CD14-positive monocyte (primary cell): ENCODE measurements at regions not wholly inside any gene's neighbourhood (a gene's known extent, or its start where the extent isn't known, plus 50 kb on each side); places are given as distances from the start of the nearest gene placed in this dataset.

Experiments
- DNase-seq, 3 donors: peaks; one replicate each; pipeline ENCODE4 v3.0.0-alpha.2; 2011 to 2022
- H2AFZ ChIP-seq: 2 replicates; pipeline ENCODE4 v1.6.0; 2012; ENCODE audit warnings: mild to moderate bottlenecking, low read depth, low read length, inconsistent platforms; ENCODE audit not compliant: insufficient read depth, poor library complexity, severe bottlenecking
- H3K27ac ChIP-seq, 2 donors: 1 replicate in 1 of 2; 2 replicates in 1 of 2; pipeline ENCODE4 v1.5.1; 2012 to 2013; ENCODE audit warnings: low read length in 2 of 2, control low read depth in 1 of 2, inconsistent platforms in 1 of 2, low read depth in 1 of 2, mild to moderate bottlenecking in 1 of 2
- H3K27me3 ChIP-seq, 2 donors: one replicate each; pipeline versions ENCODE4 v1.6.0 to v1.6.1; 2011 to 2013; ENCODE audit warnings: low read length in 2 of 2; ENCODE audit not compliant: control insufficient read depth in 2 of 2, insufficient read depth in 2 of 2
- H3K36me3 ChIP-seq, 2 donors: replicated peaks in 1 of 2; 1 replicate in 1 of 2; 2 replicates in 1 of 2; pipeline versions ENCODE4 v1.5.1 to v1.6.1; 2012 to 2013; ENCODE audit warnings: low read length in 2 of 2, control low read depth in 1 of 2, inconsistent platforms in 1 of 2, mild to moderate bottlenecking in 1 of 2; ENCODE audit not compliant: insufficient read depth in 2 of 2, control insufficient read depth in 1 of 2
- H3K4me1 ChIP-seq, 2 donors: 1 replicate in 1 of 2; 2 replicates in 1 of 2; pipeline versions ENCODE4 v1.5.1 to v1.6.1; 2012 to 2013; ENCODE audit warnings: low read length in 2 of 2, control low read depth in 1 of 2, inconsistent platforms in 1 of 2, mild to moderate bottlenecking in 1 of 2, moderate library complexity in 1 of 2; ENCODE audit not compliant: insufficient read depth in 2 of 2, control insufficient read depth in 1 of 2
- H3K4me2 ChIP-seq: replicated peaks from 2 replicates; pipeline ENCODE3; 2012; ENCODE audit warnings: low read length, moderate library complexity, mild to moderate bottlenecking; ENCODE audit not compliant: poor library complexity, severe bottlenecking; ENCODE audit errors: extremely low read depth
- H3K4me3 ChIP-seq, 3 experiments: fragments of 200-600 bp in 1 of 3; sonication (generic) in 1 of 3; replicated peaks in 1 of 3; 1 replicate in 2 of 3; 2 replicates in 1 of 3; pipeline ENCODE4 v1.5.1; 2011 to 2013; ENCODE audit warnings: low read length in 3 of 3, mild to moderate bottlenecking in 3 of 3, control low read depth in 2 of 3, low read depth in 2 of 3, inconsistent platforms in 1 of 3, moderate library complexity in 1 of 3
- H3K79me2 ChIP-seq: 2 replicates; pipeline ENCODE4 v1.6.0; 2012; ENCODE audit warnings: mild to moderate bottlenecking, control low read depth, inconsistent platforms, low read length, moderate library complexity; ENCODE audit not compliant: insufficient read depth
- H3K9ac ChIP-seq: 2 replicates; pipeline ENCODE4 v1.6.0; 2017; ENCODE audit warnings: low read length, mild to moderate bottlenecking; ENCODE audit not compliant: insufficient read depth, poor library complexity, severe bottlenecking
- H3K9me3 ChIP-seq, 2 donors: replicated peaks in 1 of 2; 1 replicate in 1 of 2; 2 replicates in 1 of 2; pipeline versions ENCODE4 v1.5.1 to v1.6.1; 2012 to 2013; ENCODE audit warnings: low read length in 2 of 2, control low read depth in 1 of 2; ENCODE audit not compliant: control insufficient read depth in 1 of 2, insufficient read depth in 1 of 2
- H4K20me1 ChIP-seq: 2 replicates; pipeline ENCODE4 v1.6.0; 2012; ENCODE audit warnings: mild to moderate bottlenecking, low read length, control low read depth, moderate library complexity; ENCODE audit not compliant: insufficient read depth
- H3K27ac Mint-ChIP-seq, 7 donors: one replicate each; pipeline ENCODE4 v1.8.0; 2020; ENCODE audit warnings: mild to moderate bottlenecking in 7 of 7, mixed read lengths in 7 of 7, moderate library complexity in 6 of 7, inconsistent platforms in 2 of 7
- H3K27me3 Mint-ChIP-seq, 3 donors: one replicate each; pipeline ENCODE4 v1.8.0; 2021 to 2022; ENCODE audit warnings: low read depth in 3 of 3, mild to moderate bottlenecking in 3 of 3, mixed read lengths in 3 of 3, moderate library complexity in 3 of 3, inconsistent platforms in 1 of 3
- H3K36me3 Mint-ChIP-seq, 2 donors: one replicate each; pipeline ENCODE4 v1.8.0; 2020; ENCODE audit warnings: mixed read lengths in 2 of 2, inconsistent platforms in 1 of 2, mild to moderate bottlenecking in 1 of 2
- H3K4me1 Mint-ChIP-seq: one replicate; pipeline ENCODE4 v1.8.0; 2020; ENCODE audit warnings: mild to moderate bottlenecking, mixed read lengths
- H3K4me3 Mint-ChIP-seq, 2 donors: one replicate each; pipeline ENCODE4 v1.8.0; 2020; ENCODE audit warnings: mild to moderate bottlenecking in 2 of 2, mixed read lengths in 2 of 2, moderate library complexity in 1 of 2
- H3K9me3 Mint-ChIP-seq, 7 donors: one replicate each; pipeline ENCODE4 v1.8.0; 2020 to 2022; ENCODE audit warnings: mixed read lengths in 7 of 7, mild to moderate bottlenecking in 6 of 7, moderate library complexity in 6 of 7, inconsistent platforms in 2 of 7
- CTCF ChIP-seq: fragments of 200-600 bp; IDR thresholded peaks from one replicate; pipeline ENCODE4 v1.8.0; 2022; ENCODE audit warnings: antibody characterized with exemption, mild to moderate bottlenecking
- WGBS: methylation state at CpG from one replicate; pipeline ENCODE4 v1.1.5; 2013; ENCODE audit warnings: missing lambda C conversion rate; ENCODE audit not compliant: insufficient coverage; 5-methylcytosine and 5-hydroxymethylcytosine counted together
- intact Hi-C, 2 donors: fragments of 100-400 bp; cut with micrococcal nuclease; formaldehyde crosslinking; loops; one replicate each; pipeline versions ENCODE4 v1.15.0 to v1.15.1; 2023

GRCh38 chr14:30387871-30388270 is 171.1 kb upstream of the G2E3 start:
- Histone ChIP-seq H3K9me3 (no peaks in the 10 kb centered on the region), H3K79me2 (no peaks in the 10 kb centered on the region), H4K20me1 (no peaks in the 10 kb centered on the region), H3K27me3 (no peaks in the 10 kb centered on the region), H3K9ac (no peak overlapping the region), H3K36me3 (no peaks in the 10 kb centered on the region), H2AFZ (no peak overlapping the region), H3K4me1 (no peaks in the 10 kb centered on the region), H3K27ac (no peak overlapping the region), H3K4me3 (no peak overlapping the region), H3K4me2 (no peak overlapping the region)
- 93% methylated on average over 2 of the region's 3 CpGs for WGBS
- Mint-ChIP-seq H3K4me3 (no peak overlapping the region), H3K4me1 (no peaks in the 10 kb centered on the region), H3K36me3 (no peaks in the 10 kb centered on the region), H3K27me3 (peaks cover 2 to 12% (median 4%) of the 10 kb centered on the region in 3 donors), H3K9me3 (no peaks in the 10 kb centered on the region), H3K27ac (no peak overlapping the region)
- intact Hi-C loops = no loop called here
- DNase-seq = no peak
- no peak for TF ChIP-seq CTCF

- no peaks in the 10 kb centered on the region for H3K4me1 Mint-ChIP-seq
- Histone ChIP-seq H3K9me3 (no peaks in the 10 kb centered on the region), H3K4me1 (no peaks in the 10 kb centered on the region), H3K4me3 (no peak overlapping the region), H3K9ac (no peak overlapping the region), H2AFZ (no peak overlapping the region), H3K27ac (no peak overlapping the region), H3K79me2 (no peaks in the 10 kb centered on the region), H3K36me3 (no peaks in the 10 kb centered on the region), H4K20me1 (no peaks in the 10 kb centered on the region), H3K4me2 (no peak overlapping the region), H3K27me3 (no peaks in the 10 kb centered on the region)
- DNase-seq = no peak
- no peak overlapping the region for H3K4me3 Mint-ChIP-seq
- 93% methylated on average over 5 of the region's 6 CpGs for WGBS
- H3K27me3 Mint-ChIP-seq = peaks cover 2 to 12% (median 4%) of the 10 kb centered on the region in 3 donors
- no peaks in the 10 kb centered on the region for H3K36me3 Mint-ChIP-seq
- no peak for TF ChIP-seq CTCF
- no peak overlapping the region for H3K27ac Mint-ChIP-seq
- intact Hi-C loops = no loop called here
- H3K9me3 Mint-ChIP-seq = no peaks in the 10 kb centered on the region
These were observed 169.7 kb upstream of the G2E3 start for GRCh38 chr14:30389134-30389876.
